Osteoblast (primary cell): ENCODE measurements at regions not wholly inside any gene's neighbourhood (a gene's known extent, or its start where the extent isn't known, plus 50 kb on each side); places are given as distances from the start of the nearest gene placed in this dataset.
"Not testable (repeated sequence)": the region's sequence is repeated elsewhere in the genome, so short reads cannot be mapped to it uniquely, and the experiment has no call there.

Experiments
- DNase-seq: peaks from one replicate; pipeline ENCODE4 v3.0.0; 2011; ENCODE audit warnings: low spot score, mixed read lengths; ENCODE audit not compliant: insufficient read length; ENCODE audit errors: missing footprints
- H2AFZ ChIP-seq: 2 replicates; pipeline ENCODE4 v1.6.0; 2011; ENCODE audit warnings: mild to moderate bottlenecking, low read length
- H3K27ac ChIP-seq: 2 replicates; pipeline ENCODE4 v1.5.1; 2011; ENCODE audit warnings: mild to moderate bottlenecking, low read depth, low read length, moderate library complexity
- H3K27me3 ChIP-seq: 2 replicates; pipeline ENCODE4 v1.6.0; 2012; ENCODE audit warnings: mild to moderate bottlenecking, control low read depth, inconsistent platforms, low read length, moderate library complexity; ENCODE audit not compliant: insufficient read depth
- H3K36me3 ChIP-seq: 2 replicates; pipeline ENCODE4 v1.5.1; 2011; ENCODE audit warnings: mild to moderate bottlenecking, low read length, control low read depth, moderate library complexity; ENCODE audit not compliant: insufficient read depth
- H3K4me1 ChIP-seq: 2 replicates; pipeline ENCODE4 v1.5.1; 2011; ENCODE audit warnings: mild to moderate bottlenecking, low read length, control low read depth, moderate library complexity; ENCODE audit not compliant: insufficient read depth
- H3K4me2 ChIP-seq: 2 replicates; pipeline ENCODE4 v1.6.0; 2011; ENCODE audit warnings: mild to moderate bottlenecking, low read length; ENCODE audit not compliant: insufficient read depth
- H3K4me3 ChIP-seq: fragments of 200-600 bp; sonication (generic); 3 replicates; pipeline ENCODE4 v1.5.1; 2012; ENCODE audit warnings: mild to moderate bottlenecking, low read length, inconsistent platforms; ENCODE audit not compliant: insufficient read depth
- H3K79me2 ChIP-seq: 2 replicates; pipeline ENCODE4 v1.6.0; 2012; ENCODE audit warnings: mild to moderate bottlenecking, low read length, control low read depth, inconsistent platforms; ENCODE audit not compliant: insufficient read depth
- H3K9me3 ChIP-seq: 2 replicates; pipeline ENCODE4 v1.5.1; 2011; ENCODE audit warnings: low read depth, low read length, control low read depth
- H4K20me1 ChIP-seq: 2 replicates; pipeline ENCODE4 v1.6.0; 2012; ENCODE audit warnings: mild to moderate bottlenecking, low read length, control low read depth; ENCODE audit not compliant: insufficient read depth
- TF ChIP-seq, protein P1 (sequence below): IDR thresholded peaks from 2 replicates; pipeline ENCODE4 v1.5.1; 2011; ENCODE audit warnings: mild to moderate bottlenecking, low read depth, low read length, moderate library complexity; ENCODE audit errors: extremely low read depth

DNA sequence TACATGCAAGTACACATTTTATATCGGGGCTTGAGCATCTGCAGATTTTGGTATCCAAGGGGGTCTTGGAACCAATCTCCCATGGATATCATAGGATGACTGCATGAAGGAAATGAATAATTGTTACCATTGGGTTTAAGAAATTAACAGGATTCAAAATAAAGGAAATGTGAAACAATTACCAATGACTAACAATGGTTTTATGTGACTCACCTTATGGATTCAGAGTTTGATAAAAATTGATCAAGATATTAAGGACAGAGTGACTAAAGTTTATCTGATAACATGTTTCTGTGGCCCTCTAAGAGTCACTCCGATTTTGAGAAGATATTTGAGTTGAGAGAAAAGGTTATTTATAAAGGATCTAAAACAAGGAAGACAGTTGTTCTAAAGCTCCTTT lies 93.0 kb upstream of the ODAD2 start:
- no peak for DNase-seq
- Histone ChIP-seq H3K36me3 (no peaks in the 10 kb centered on the region), H3K4me3 (no peak overlapping the region), H4K20me1 (no peaks in the 10 kb centered on the region), H3K4me2 (no peak overlapping the region), H3K79me2 (no peaks in the 10 kb centered on the region), H3K4me1 (peaks cover 10% of the 10 kb centered on the region), H2AFZ (no peak overlapping the region), H3K27ac (no peak overlapping the region), H3K9me3 (no peaks in the 10 kb centered on the region), H3K27me3 (no peaks in the 10 kb centered on the region)
- TF ChIP-seq, protein P1, sequence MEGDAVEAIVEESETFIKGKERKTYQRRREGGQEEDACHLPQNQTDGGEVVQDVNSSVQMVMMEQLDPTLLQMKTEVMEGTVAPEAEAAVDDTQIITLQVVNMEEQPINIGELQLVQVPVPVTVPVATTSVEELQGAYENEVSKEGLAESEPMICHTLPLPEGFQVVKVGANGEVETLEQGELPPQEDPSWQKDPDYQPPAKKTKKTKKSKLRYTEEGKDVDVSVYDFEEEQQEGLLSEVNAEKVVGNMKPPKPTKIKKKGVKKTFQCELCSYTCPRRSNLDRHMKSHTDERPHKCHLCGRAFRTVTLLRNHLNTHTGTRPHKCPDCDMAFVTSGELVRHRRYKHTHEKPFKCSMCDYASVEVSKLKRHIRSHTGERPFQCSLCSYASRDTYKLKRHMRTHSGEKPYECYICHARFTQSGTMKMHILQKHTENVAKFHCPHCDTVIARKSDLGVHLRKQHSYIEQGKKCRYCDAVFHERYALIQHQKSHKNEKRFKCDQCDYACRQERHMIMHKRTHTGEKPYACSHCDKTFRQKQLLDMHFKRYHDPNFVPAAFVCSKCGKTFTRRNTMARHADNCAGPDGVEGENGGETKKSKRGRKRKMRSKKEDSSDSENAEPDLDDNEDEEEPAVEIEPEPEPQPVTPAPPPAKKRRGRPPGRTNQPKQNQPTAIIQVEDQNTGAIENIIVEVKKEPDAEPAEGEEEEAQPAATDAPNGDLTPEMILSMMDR: no peak

DNA sequence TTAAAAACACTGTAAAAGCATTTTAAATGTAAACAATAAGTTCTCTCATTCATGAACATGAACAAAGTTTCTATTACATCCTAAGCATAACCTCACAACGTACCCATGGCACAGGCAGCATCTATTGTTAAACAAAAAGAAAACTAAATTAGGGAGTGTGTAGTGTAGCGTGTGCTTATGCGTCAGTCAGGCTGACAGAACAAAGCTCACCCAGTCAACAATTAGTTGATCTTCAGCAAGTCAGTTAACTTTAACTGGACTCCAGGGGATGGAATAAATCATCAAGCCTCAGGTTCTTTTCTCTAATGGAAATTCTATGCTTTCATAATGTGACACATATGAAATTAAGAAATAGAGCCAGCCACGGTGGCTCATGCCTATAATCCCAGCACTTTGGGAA lies 91.6 kb upstream of the ODAD2 start:
- Histone ChIP-seq H3K4me3 (no peak overlapping the region), H3K9me3 (no peaks in the 10 kb centered on the region), H2AFZ (no peak overlapping the region), H3K36me3 (no peaks in the 10 kb centered on the region), H3K27me3 (no peaks in the 10 kb centered on the region), H3K4me1 (peaks cover 10% of the 10 kb centered on the region), H3K79me2 (no peaks in the 10 kb centered on the region), H3K27ac (peak overlapping the region; percentile 83), H4K20me1 (no peaks in the 10 kb centered on the region), H3K4me2 (no peak overlapping the region)
- TF ChIP-seq, protein P1: no peak
- no peak for DNase-seq

DNA sequence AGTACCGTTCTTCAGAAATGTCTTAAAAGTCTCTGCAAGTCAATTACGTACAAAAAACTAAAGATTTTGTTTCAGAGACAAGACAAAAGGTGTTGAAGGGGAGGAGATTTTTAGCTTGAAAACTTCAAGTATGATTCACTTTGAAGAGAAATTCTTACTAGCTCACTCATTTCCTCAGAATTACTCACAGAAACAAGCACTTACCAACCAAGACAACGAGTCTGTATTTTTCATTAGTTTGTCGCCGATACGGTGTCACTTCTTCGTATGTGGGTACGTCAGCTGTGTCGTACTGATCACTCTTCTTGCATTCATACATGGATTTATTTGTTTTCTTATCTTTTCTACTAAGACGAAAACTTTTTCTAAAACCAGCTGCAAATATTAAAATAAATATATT lies 90.6 kb upstream of the ODAD2 start:
- Histone ChIP-seq H3K36me3 (no peaks in the 10 kb centered on the region), H3K4me3 (no peak overlapping the region), H2AFZ (no peak overlapping the region), H3K9me3 (no peaks in the 10 kb centered on the region), H3K4me2 (peak overlapping the region; percentile 56), H3K79me2 (no peaks in the 10 kb centered on the region), H4K20me1 (no peaks in the 10 kb centered on the region), H3K27me3 (no peaks in the 10 kb centered on the region), H3K27ac (peak overlapping the region; percentile 83), H3K4me1 (peaks cover 10% of the 10 kb centered on the region)
- peak; percentile 52 for DNase-seq
- TF ChIP-seq, protein P1: no peak

DNA sequence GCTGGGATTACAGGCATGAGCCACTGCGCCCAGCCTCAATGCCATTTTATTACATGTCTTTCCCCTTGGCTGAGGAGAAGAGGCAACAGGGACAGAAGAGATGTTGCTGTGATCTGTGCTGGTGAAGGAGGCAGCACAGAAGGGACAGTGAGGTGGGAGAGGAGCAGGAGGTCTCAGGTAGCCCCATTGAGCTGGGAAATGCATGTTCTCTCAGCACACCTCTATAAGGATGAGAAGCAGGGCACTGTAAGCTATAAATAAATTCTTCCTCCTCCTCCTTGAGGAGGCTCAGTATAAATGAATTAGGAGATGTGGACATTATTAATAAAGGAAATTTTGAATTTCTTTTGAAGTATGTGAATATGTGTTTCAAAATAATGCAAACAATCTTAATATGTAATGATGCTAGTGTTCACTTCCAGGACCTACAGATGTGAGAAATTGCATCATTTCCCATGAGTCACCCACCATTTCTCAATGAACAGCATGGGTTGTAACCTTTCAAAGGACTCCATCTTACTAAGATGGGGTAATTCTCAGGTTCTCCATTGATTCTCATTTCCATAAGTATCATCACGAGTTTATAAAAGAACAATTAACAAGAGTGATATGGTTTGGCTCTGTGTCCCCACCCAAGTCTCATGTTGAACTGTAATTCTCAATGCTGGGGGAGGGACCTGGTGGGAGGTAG lies 88.9 kb upstream of the ODAD2 start:
- H3K9me3 ChIP-seq: no peaks in the 10 kb centered on the region
- no peaks in the 10 kb centered on the region for H3K36me3 ChIP-seq
- H3K4me2 ChIP-seq: no peak overlapping the region
- H3K79me2 ChIP-seq: no peaks in the 10 kb centered on the region
- H4K20me1 ChIP-seq: no peaks in the 10 kb centered on the region
- no peak overlapping the region for H2AFZ ChIP-seq
- DNase-seq: no peak
- peak overlapping the region; percentile 25 for H3K27ac ChIP-seq
- H3K4me1 ChIP-seq: peaks cover 10% of the 10 kb centered on the region
- H3K4me3 ChIP-seq: no peak overlapping the region
- TF ChIP-seq, protein P1: no peak
- H3K27me3 ChIP-seq: no peaks in the 10 kb centered on the region

DNA sequence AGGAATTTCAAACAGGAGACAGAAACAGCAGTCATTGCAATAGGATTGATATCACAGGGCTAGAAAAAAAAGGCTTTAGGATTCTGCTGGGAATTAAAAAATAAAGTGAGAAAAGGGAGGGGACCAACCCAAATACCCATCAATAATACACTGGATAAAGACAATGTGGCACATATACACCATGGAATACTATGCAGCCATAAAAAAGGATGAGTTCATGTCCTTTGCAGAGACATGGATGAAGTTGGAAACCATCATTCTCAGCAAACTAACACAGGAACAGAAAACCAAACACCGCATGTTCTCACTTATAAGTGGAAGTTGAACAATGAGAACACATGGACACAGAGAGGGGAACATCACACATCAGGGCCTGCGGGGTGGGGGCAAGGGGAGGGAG lies 86.9 kb upstream of the ODAD2 start:
- H3K27me3 ChIP-seq, H3K4me2 ChIP-seq, H4K20me1 ChIP-seq, H3K27ac ChIP-seq, H3K4me3 ChIP-seq, H3K9me3 ChIP-seq, H3K36me3 ChIP-seq, H2AFZ ChIP-seq, H3K79me2 ChIP-seq, H3K4me1 ChIP-seq, DNase-seq: not testable (repeated sequence)
